Osteoblast (primary cell): ENCODE measurements at regions not wholly inside any gene's neighbourhood (a gene's known extent, or its start where the extent isn't known, plus 50 kb on each side); places are given as distances from the start of the nearest gene placed in this dataset.
"Not testable (repeated sequence)": the region's sequence is repeated elsewhere in the genome, so short reads cannot be mapped to it uniquely, and the experiment has no call there.

Experiments used
- DNase-seq: peaks from one replicate; pipeline ENCODE4 v3.0.0; 2011; ENCODE audit warnings: low spot score, mixed read lengths; ENCODE audit not compliant: insufficient read length; ENCODE audit errors: missing footprints
- H2AFZ ChIP-seq: 2 replicates; pipeline ENCODE4 v1.6.0; 2011; ENCODE audit warnings: mild to moderate bottlenecking, low read length
- H3K27ac ChIP-seq: 2 replicates; pipeline ENCODE4 v1.5.1; 2011; ENCODE audit warnings: mild to moderate bottlenecking, low read depth, low read length, moderate library complexity
- H3K27me3 ChIP-seq: 2 replicates; pipeline ENCODE4 v1.6.0; 2012; ENCODE audit warnings: mild to moderate bottlenecking, control low read depth, inconsistent platforms, low read length, moderate library complexity; ENCODE audit not compliant: insufficient read depth
- H3K36me3 ChIP-seq: 2 replicates; pipeline ENCODE4 v1.5.1; 2011; ENCODE audit warnings: mild to moderate bottlenecking, low read length, control low read depth, moderate library complexity; ENCODE audit not compliant: insufficient read depth
- H3K4me1 ChIP-seq: 2 replicates; pipeline ENCODE4 v1.5.1; 2011; ENCODE audit warnings: mild to moderate bottlenecking, low read length, control low read depth, moderate library complexity; ENCODE audit not compliant: insufficient read depth
- H3K4me2 ChIP-seq: 2 replicates; pipeline ENCODE4 v1.6.0; 2011; ENCODE audit warnings: mild to moderate bottlenecking, low read length; ENCODE audit not compliant: insufficient read depth
- H3K4me3 ChIP-seq: fragments of 200-600 bp; sonication (generic); 3 replicates; pipeline ENCODE4 v1.5.1; 2012; ENCODE audit warnings: mild to moderate bottlenecking, low read length, inconsistent platforms; ENCODE audit not compliant: insufficient read depth
- H3K79me2 ChIP-seq: 2 replicates; pipeline ENCODE4 v1.6.0; 2012; ENCODE audit warnings: mild to moderate bottlenecking, low read length, control low read depth, inconsistent platforms; ENCODE audit not compliant: insufficient read depth
- H3K9me3 ChIP-seq: 2 replicates; pipeline ENCODE4 v1.5.1; 2011; ENCODE audit warnings: low read depth, low read length, control low read depth
- H4K20me1 ChIP-seq: 2 replicates; pipeline ENCODE4 v1.6.0; 2012; ENCODE audit warnings: mild to moderate bottlenecking, low read length, control low read depth; ENCODE audit not compliant: insufficient read depth
- CTCF ChIP-seq: IDR thresholded peaks from 2 replicates; pipeline ENCODE4 v1.5.1; 2011; ENCODE audit warnings: mild to moderate bottlenecking, low read depth, low read length, moderate library complexity; ENCODE audit errors: extremely low read depth

GRCh38 chr5:105057893-105058292 is 1495.3 kb upstream of the NUDT12 start:
- no peaks in the 10 kb centered on the region for H3K36me3 ChIP-seq
- H4K20me1 ChIP-seq: no peaks in the 10 kb centered on the region
- no peaks in the 10 kb centered on the region for H3K79me2 ChIP-seq
- peaks cover 2% of the 10 kb centered on the region for H3K9me3 ChIP-seq
- H3K4me1 ChIP-seq: no peaks in the 10 kb centered on the region
- no peak for DNase-seq
- no peak overlapping the region for H3K4me2 ChIP-seq
- H3K27ac ChIP-seq: no peak overlapping the region
- no peaks in the 10 kb centered on the region for H3K27me3 ChIP-seq
- no peak for TF ChIP-seq CTCF
- H2AFZ ChIP-seq: no peak overlapping the region
- H3K4me3 ChIP-seq: no peak overlapping the region

GRCh38 chr5:105057001-105057436 is 1494.4 kb upstream of the NUDT12 start:
- no peaks in the 10 kb centered on the region for H3K36me3 ChIP-seq

DNA sequence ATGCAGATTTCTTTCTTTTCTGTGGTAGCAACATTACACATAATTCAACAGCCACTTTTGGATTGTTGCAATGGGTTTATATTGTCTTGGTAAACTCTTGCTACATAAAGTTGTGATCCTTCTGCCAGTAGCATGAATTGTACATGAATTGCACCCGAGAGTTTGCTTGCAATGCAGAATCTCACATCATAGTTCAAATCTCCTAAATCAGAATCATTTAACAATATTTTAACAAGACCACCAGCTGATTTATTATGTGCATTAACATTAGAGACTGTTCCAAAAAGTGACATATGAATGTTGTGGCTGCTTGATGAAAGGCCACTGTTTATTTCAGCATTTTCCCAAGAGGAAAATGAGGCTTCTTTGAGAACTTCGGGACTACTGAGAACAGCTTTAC is 1491.8 kb upstream of the NUDT12 start:
- no peaks in the 10 kb centered on the region for H4K20me1 ChIP-seq
- no peak overlapping the region for H3K4me3 ChIP-seq
- no peak for DNase-seq
- TF ChIP-seq CTCF: no peak
- H3K4me2 ChIP-seq: no peak overlapping the region
- H3K36me3 ChIP-seq: no peaks in the 10 kb centered on the region
- no peaks in the 10 kb centered on the region for H3K4me1 ChIP-seq
- no peaks in the 10 kb centered on the region for H3K27me3 ChIP-seq
- H3K9me3 ChIP-seq: peaks cover 2% of the 10 kb centered on the region
- H3K79me2 ChIP-seq: no peaks in the 10 kb centered on the region
- H3K27ac ChIP-seq: no peak overlapping the region
- no peak overlapping the region for H2AFZ ChIP-seq

More at GRCh38 chr5:105057001-105057436, 1494.4 kb upstream of the NUDT12 start:
- DNase-seq: no peak
- no peak overlapping the region for H2AFZ ChIP-seq
- H3K79me2 ChIP-seq: no peaks in the 10 kb centered on the region
- H3K4me3 ChIP-seq: no peak overlapping the region
- H3K27ac ChIP-seq: no peak overlapping the region
- no peak overlapping the region for H3K4me2 ChIP-seq
- no peaks in the 10 kb centered on the region for H3K27me3 ChIP-seq
- H3K9me3 ChIP-seq: peaks cover 2% of the 10 kb centered on the region
- TF ChIP-seq CTCF: no peak
- no peaks in the 10 kb centered on the region for H4K20me1 ChIP-seq
- no peaks in the 10 kb centered on the region for H3K4me1 ChIP-seq

DNA sequence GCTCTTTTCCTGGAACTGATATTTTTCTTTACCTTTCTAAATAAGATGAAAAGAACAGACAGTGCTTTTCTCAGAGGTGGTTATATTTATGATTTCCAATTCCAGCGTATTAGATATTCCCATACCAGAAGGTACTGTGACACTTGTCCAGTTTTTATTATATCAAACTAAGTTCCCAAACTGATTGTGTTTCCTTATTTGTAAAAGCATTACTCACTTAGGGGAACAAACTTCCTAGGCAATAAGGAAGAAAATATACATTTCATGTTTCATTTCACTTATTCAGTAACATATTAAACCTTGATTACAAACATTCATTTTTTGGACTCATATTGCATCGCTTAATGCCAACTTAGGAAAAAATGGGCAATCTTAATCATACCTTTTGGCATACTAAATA is 1480.0 kb upstream of the NUDT12 start:
- DNase-seq: no peak
- no peaks in the 10 kb centered on the region for H3K27me3 ChIP-seq

GRCh38 chr5:105036814-105037213 is 1474.2 kb upstream of the NUDT12 start:
- not testable (repeated sequence) for H3K27me3 ChIP-seq, DNase-seq, H3K4me1 ChIP-seq, H3K4me2 ChIP-seq, H3K36me3 ChIP-seq, H3K79me2 ChIP-seq, H3K27ac ChIP-seq, H2AFZ ChIP-seq, H4K20me1 ChIP-seq, H3K9me3 ChIP-seq, H3K4me3 ChIP-seq

More for the DNA sequence above, 1480.0 kb upstream of the NUDT12 start:
- no peaks in the 10 kb centered on the region for H3K9me3 ChIP-seq
- no peak overlapping the region for H3K4me2 ChIP-seq
- TF ChIP-seq CTCF: no peak
- H2AFZ ChIP-seq: no peak overlapping the region
- no peaks in the 10 kb centered on the region for H3K4me1 ChIP-seq
- H3K27ac ChIP-seq: no peak overlapping the region
- H3K36me3 ChIP-seq: no peaks in the 10 kb centered on the region
- no peaks in the 10 kb centered on the region for H4K20me1 ChIP-seq
- no peaks in the 10 kb centered on the region for H3K79me2 ChIP-seq
- H3K4me3 ChIP-seq: no peak overlapping the region
